Liver (tissue), 8 donors: ENCODE measurements at regions not wholly inside any gene's neighbourhood (a gene's known extent, or its start where the extent isn't known, plus 50 kb on each side); places are given as distances from the start of the nearest gene placed in this dataset.

ENCODE experiments used
- DNase-seq: peaks from one replicate; pipeline ENCODE4 v3.0.0-alpha.2; 2017; ENCODE audit warnings: low spot score
- H3K27ac ChIP-seq, 2 donors: one replicate each; pipeline ENCODE4 v1.7.0; 2013; ENCODE audit warnings: inconsistent platforms in 2 of 2, low read length in 2 of 2, control low read depth in 1 of 2, low read depth in 1 of 2, mild to moderate bottlenecking in 1 of 2
- H3K27me3 ChIP-seq, 4 donors: one replicate each; pipeline versions ENCODE4 v1.6.1 to v1.7.0; 2013; ENCODE audit warnings: low read length in 3 of 4, inconsistent platforms in 1 of 4, mild to moderate bottlenecking in 1 of 4, moderate library complexity in 1 of 4; ENCODE audit not compliant: control insufficient read depth in 4 of 4, insufficient read depth in 4 of 4
- H3K36me3 ChIP-seq, 4 donors: one replicate each; pipeline versions ENCODE4 v1.6.1 to v1.7.0; 2013; ENCODE audit warnings: low read length in 3 of 4, mild to moderate bottlenecking in 3 of 4, low read depth in 1 of 4, moderate library complexity in 1 of 4; ENCODE audit not compliant: control insufficient read depth in 4 of 4, insufficient read depth in 3 of 4
- H3K4me1 ChIP-seq, 4 donors: one replicate each; pipeline versions ENCODE4 v1.6.1 to v1.7.0; 2013; ENCODE audit warnings: low read length in 3 of 4, mild to moderate bottlenecking in 3 of 4, moderate library complexity in 1 of 4; ENCODE audit not compliant: control insufficient read depth in 4 of 4, insufficient read depth in 4 of 4
- H3K4me3 ChIP-seq, 3 donors: one replicate each; pipeline versions ENCODE4 v1.6.1 to v1.7.0; 2013; ENCODE audit warnings: low read length in 3 of 3, control low read depth in 1 of 3, low read depth in 1 of 3, mild to moderate bottlenecking in 1 of 3
- H3K9ac ChIP-seq, 2 donors: one replicate each; pipeline ENCODE4 v1.7.0; 2013; ENCODE audit warnings: low read length in 2 of 2, mild to moderate bottlenecking in 2 of 2, moderate library complexity in 2 of 2, control low read depth in 1 of 2, low read depth in 1 of 2
- H3K9me3 ChIP-seq, 4 donors: one replicate each; pipeline versions ENCODE4 v1.6.1 to v1.7.0; 2013; ENCODE audit warnings: low read length in 3 of 4; ENCODE audit not compliant: control insufficient read depth in 4 of 4
- ATF3 ChIP-seq: IDR thresholded peaks from 2 replicates; pipeline ENCODE4 v1.6.1; 2016; ENCODE audit warnings: antibody characterized with exemption
- CTCF ChIP-seq: fragments of 150-350 bp; IDR thresholded peaks from 2 replicates; pipeline ENCODE4 v1.5.1; 2017; ENCODE audit warnings: improper control_type of control experiment, low read depth, low read length; ENCODE audit not compliant: missing input control
- EGR1 ChIP-seq, 2 donors: IDR thresholded peaks; 2 replicates each; pipeline ENCODE4 v1.6.1; 2016 to 2018; ENCODE audit warnings: antibody characterized with exemption in 2 of 2, low read depth in 2 of 2
- FOXA1 ChIP-seq: IDR thresholded peaks from 2 replicates; pipeline ENCODE4 v1.6.1; 2016; ENCODE audit warnings: antibody characterized with exemption
- FOXA2 ChIP-seq: IDR thresholded peaks from 2 replicates; pipeline ENCODE4 v1.6.1; 2016; ENCODE audit warnings: antibody characterized with exemption
- GABPA ChIP-seq, 2 donors: IDR thresholded peaks in 1 of 2; conservative IDR thresholded peaks in 1 of 2; 2 replicates each; pipeline ENCODE4 v1.6.1; 2016; ENCODE audit warnings: antibody characterized with exemption in 2 of 2, mild to moderate bottlenecking in 1 of 2, moderate library complexity in 1 of 2
- HNF4A ChIP-seq, 2 donors: conservative IDR thresholded peaks; 2 replicates each; pipeline ENCODE4 v1.6.1; 2016; ENCODE audit warnings: antibody characterized with exemption in 2 of 2, mild to moderate bottlenecking in 2 of 2
- HNF4G ChIP-seq: IDR thresholded peaks from 2 replicates; pipeline ENCODE4 v1.6.1; 2016; ENCODE audit warnings: antibody characterized with exemption
- JUND ChIP-seq, 2 donors: IDR thresholded peaks; 2 replicates each; pipeline ENCODE4 v1.6.1; 2016; ENCODE audit warnings: antibody characterized with exemption in 2 of 2
- MAX ChIP-seq: IDR thresholded peaks from 2 replicates; pipeline ENCODE4 v1.6.1; 2016; ENCODE audit warnings: antibody characterized with exemption
- NR2F2 ChIP-seq: IDR thresholded peaks from 2 replicates; pipeline ENCODE4 v1.6.1; 2016; ENCODE audit warnings: antibody characterized with exemption
- RAD21 ChIP-seq, 2 donors: IDR thresholded peaks; 2 replicates each; pipeline ENCODE4 v1.6.1; 2016; ENCODE audit warnings: antibody characterized with exemption in 2 of 2, mild to moderate bottlenecking in 2 of 2
- REST ChIP-seq: IDR thresholded peaks from 2 replicates; pipeline ENCODE4 v1.6.1; 2016; ENCODE audit warnings: antibody characterized with exemption, mild to moderate bottlenecking
- RXRA ChIP-seq, 2 donors: IDR thresholded peaks; 2 replicates each; pipeline ENCODE4 v1.6.1; 2017 to 2018; ENCODE audit warnings: antibody characterized with exemption in 2 of 2, mild to moderate bottlenecking in 1 of 2
- SP1 ChIP-seq: IDR thresholded peaks from 2 replicates; pipeline ENCODE4 v1.6.1; 2018; ENCODE audit warnings: antibody characterized with exemption, mild to moderate bottlenecking
- TAF1 ChIP-seq: conservative IDR thresholded peaks from 2 replicates; pipeline ENCODE4 v1.6.1; 2016; ENCODE audit warnings: antibody characterized with exemption, mild to moderate bottlenecking
- YY1 ChIP-seq: IDR thresholded peaks from 2 replicates; pipeline ENCODE4 v1.6.1; 2016; ENCODE audit warnings: antibody characterized with exemption, mild to moderate bottlenecking
- ZBTB33 ChIP-seq: IDR thresholded peaks from 2 replicates; pipeline ENCODE4 v1.6.1; 2016; ENCODE audit warnings: antibody characterized with exemption
- WGBS: extraction: QIAGEN DNeasy Blood & Tissue Kit; methylation state at CpG from one replicate; pipeline ENCODE4 v1.1.7; 2013; 5-methylcytosine and 5-hydroxymethylcytosine counted together
- donor health status: healthy.
- donor health status: healthy.
- donor health status: healthy.
- donor health status: healthy.
- donor health status: healthy.

- 63% methylated on average over 3 of the region's 3 CpGs for WGBS
Observed at GRCh38 chr14:51547260-51547659, 104.5 kb upstream of the FRMD6 start.

More at GRCh38 chr14:51547260-51547659, 104.5 kb upstream of the FRMD6 start:
- no peaks in the 10 kb centered on the region for H3K36me3 ChIP-seq
- H3K27me3 ChIP-seq: no peaks in the 10 kb centered on the region
- TF ChIP-seq MAX: peak; percentile 74
- peak; percentile 46 for TF ChIP-seq FOXA2
- peak; percentile 25 to 80 for TF ChIP-seq HNF4A (conservative IDR thresholded peaks at IDR 0.05)
- TF ChIP-seq YY1: peak; percentile 40
- TF ChIP-seq EGR1 (IDR thresholded peaks at IDR 0.05; ENCODE audit: low read depth in 2 of 2): peak in 1 of 2 donors; percentile 61
- TF ChIP-seq ATF3: peak; percentile 58
- no peak for TF ChIP-seq HNF4G
- TF ChIP-seq ZBTB33: peak; percentile 50
- TF ChIP-seq FOXA1: no peak
- peak in 1 of 2 donors; percentile 91 for TF ChIP-seq RXRA (IDR thresholded peaks at IDR 0.05)
- TF ChIP-seq JUND (IDR thresholded peaks at IDR 0.05): peak; percentile 86 to 99
- no peak for TF ChIP-seq TAF1
- TF ChIP-seq REST: peak; percentile 46
- TF ChIP-seq SP1: peak; percentile 18
- TF ChIP-seq GABPA (IDR thresholded peaks at IDR 0.05 in 1 of 2, conservative IDR thresholded peaks at IDR 0.05 in 1 of 2): peak in 1 of 2 donors; percentile 57
- peak; percentile 30 to 51 for TF ChIP-seq RAD21 (IDR thresholded peaks at IDR 0.05)
- peak; percentile 55 for TF ChIP-seq NR2F2
- no peak for TF ChIP-seq CTCF
- H3K9ac ChIP-seq: peak overlapping the region in 1 of 2 donors; percentile 45
- H3K27ac ChIP-seq: peak overlapping the region; percentile 66 to 68
- no peak for DNase-seq
- peaks cover under 1 to 11% (median 5%) of the 10 kb centered on the region in 4 donors for H3K4me1 ChIP-seq
- no peak overlapping the region for H3K4me3 ChIP-seq
- H3K9me3 ChIP-seq: no peaks in the 10 kb centered on the region
